ENCODE measurements at regions not wholly inside any gene's neighbourhood (a gene's known extent, or its start where the extent isn't known, plus 50 kb on each side); places are given as distances from the start of the nearest gene placed in this dataset.

- no peak for DNase-seq (ENCODE audit: low read depth, low spot score)
- Histone ChIP-seq H3K36me3 (ENCODE audit: control insufficient read depth in 2 of 2, extremely low read depth in 1 of 2, insufficient read depth in 2 of 2, low read length in 2 of 2) (no peaks in the 10 kb centered on the region), H3K9me3 (replicated peaks; ENCODE audit: control insufficient read depth, insufficient read depth, low read length) (peaks cover 5% of the 10 kb centered on the region), H3K9me1 (replicated peaks; ENCODE audit: control insufficient read depth, extremely low read depth, insufficient read depth, low read length) (no peaks in the 10 kb centered on the region), H3K27ac (ENCODE audit: insufficient read depth, low read depth, low read length) (no peak overlapping the region), H4K20me1 (replicated peaks; ENCODE audit: control insufficient read depth, extremely low read depth, insufficient read depth, low read length) (no peaks in the 10 kb centered on the region), H3K4me2 (ENCODE audit: insufficient read depth, low read length) (no peak overlapping the region), H3K79me2 (ENCODE audit: control insufficient read depth, insufficient read depth, low read length) (no peaks in the 10 kb centered on the region), H2AFZ (ENCODE audit: low read depth, low read length) (no peak overlapping the region), H3K9ac (replicated peaks; ENCODE audit: extremely low read depth, insufficient read depth, low read length) (no peak overlapping the region), H3K4me3 (replicated peaks in 1 of 3; ENCODE audit: insufficient read depth in 1 of 3, low read depth in 1 of 3, low read length in 3 of 3) (no peak overlapping the region), H3K27me3 (ENCODE audit: control insufficient read depth in 2 of 2, insufficient read depth in 2 of 2, low read length in 2 of 2) (no peaks in the 10 kb centered on the region), H3K4me1 (ENCODE audit: control insufficient read depth, extremely low read depth, insufficient read depth, low read length) (no peaks in the 10 kb centered on the region)
- POLR2A ChIA-PET: no interaction called here
- no peak for FAIRE-seq
- no TSS peak for BruUV-seq (replicated peaks)
- intact Hi-C loops (cut with micrococcal nuclease): no loop called here
- CTCF ChIA-PET: no interaction called here
- TF ChIP-seq FOS (IDR thresholded peaks at IDR 0.05; ENCODE audit: borderline replicate concordance, insufficient read depth, low read length) (no peak), EZH2 (IDR thresholded peaks at IDR 0.05; ENCODE audit: borderline replicate concordance, low read depth, low read length, severe bottlenecking) (no peak), MYC (IDR thresholded peaks at IDR 0.05; ENCODE audit: low read depth, low read length) (no peak)
- dilution Hi-C loops (cut with MboI; ENCODE audit: extremely low pct_ligation_motif_present, low sequenced_read_pairs): no loop called here
Observed at GRCh38 chr6:66858196-66858595, 1151.2 kb upstream of the EYS start.

GRCh38 chr6:66854014-66854413, 1147.0 kb upstream of the EYS start:
- Histone ChIP-seq H3K79me2 (ENCODE audit: control insufficient read depth, insufficient read depth, low read length) (no peaks in the 10 kb centered on the region), H3K9ac (replicated peaks; ENCODE audit: extremely low read depth, insufficient read depth, low read length) (no peak overlapping the region), H4K20me1 (replicated peaks; ENCODE audit: control insufficient read depth, extremely low read depth, insufficient read depth, low read length) (no peaks in the 10 kb centered on the region), H3K9me1 (replicated peaks; ENCODE audit: control insufficient read depth, extremely low read depth, insufficient read depth, low read length) (no peaks in the 10 kb centered on the region), H3K27ac (ENCODE audit: insufficient read depth, low read depth, low read length) (no peak overlapping the region), H3K4me2 (ENCODE audit: insufficient read depth, low read length) (no peak overlapping the region), H3K4me3 (replicated peaks in 1 of 3; ENCODE audit: insufficient read depth in 1 of 3, low read depth in 1 of 3, low read length in 3 of 3) (no peak overlapping the region), H3K36me3 (ENCODE audit: control insufficient read depth in 2 of 2, extremely low read depth in 1 of 2, insufficient read depth in 2 of 2, low read length in 2 of 2) (no peaks in the 10 kb centered on the region), H2AFZ (ENCODE audit: low read depth, low read length) (no peak overlapping the region), H3K27me3 (ENCODE audit: control insufficient read depth in 2 of 2, insufficient read depth in 2 of 2, low read length in 2 of 2) (no peaks in the 10 kb centered on the region), H3K4me1 (ENCODE audit: control insufficient read depth, extremely low read depth, insufficient read depth, low read length) (no peaks in the 10 kb centered on the region), H3K9me3 (replicated peaks; ENCODE audit: control insufficient read depth, insufficient read depth, low read length) (peaks cover 5% of the 10 kb centered on the region)
- BruUV-seq (replicated peaks): no TSS peak
- ChIA-PET POLR2A (no interaction called here), CTCF (no interaction called here)
- intact Hi-C loops (cut with micrococcal nuclease) (no loop called here), dilution Hi-C loops (cut with MboI; ENCODE audit: extremely low pct_ligation_motif_present, low sequenced_read_pairs) (no loop called here)
- DNase-seq (ENCODE audit: low read depth, low spot score) (no peak), FAIRE-seq (no peak)
- TF ChIP-seq EZH2 (IDR thresholded peaks at IDR 0.05; ENCODE audit: borderline replicate concordance, low read depth, low read length, severe bottlenecking) (no peak), POLR2A (IDR thresholded peaks at IDR 0.05; ENCODE audit: low read depth, low read length) (no peak), FOS (IDR thresholded peaks at IDR 0.05; ENCODE audit: borderline replicate concordance, insufficient read depth, low read length) (no peak), GATA2 (IDR thresholded peaks at IDR 0.05; ENCODE audit: insufficient read depth, insufficient read length, low read depth, low read length) (no peak), POLR2AphosphoS5 (IDR thresholded peaks at IDR 0.05; ENCODE audit: insufficient read depth, low read depth, low read length) (no peak), MAX (IDR thresholded peaks at IDR 0.05; ENCODE audit: insufficient read depth, insufficient read length) (no peak), MYC (IDR thresholded peaks at IDR 0.05; ENCODE audit: low read depth, low read length) (no peak), JUN (IDR thresholded peaks at IDR 0.05; ENCODE audit: borderline replicate concordance, insufficient read depth, insufficient read length, low read depth) (no peak)
- TF ChIP-seq, protein P1, sequence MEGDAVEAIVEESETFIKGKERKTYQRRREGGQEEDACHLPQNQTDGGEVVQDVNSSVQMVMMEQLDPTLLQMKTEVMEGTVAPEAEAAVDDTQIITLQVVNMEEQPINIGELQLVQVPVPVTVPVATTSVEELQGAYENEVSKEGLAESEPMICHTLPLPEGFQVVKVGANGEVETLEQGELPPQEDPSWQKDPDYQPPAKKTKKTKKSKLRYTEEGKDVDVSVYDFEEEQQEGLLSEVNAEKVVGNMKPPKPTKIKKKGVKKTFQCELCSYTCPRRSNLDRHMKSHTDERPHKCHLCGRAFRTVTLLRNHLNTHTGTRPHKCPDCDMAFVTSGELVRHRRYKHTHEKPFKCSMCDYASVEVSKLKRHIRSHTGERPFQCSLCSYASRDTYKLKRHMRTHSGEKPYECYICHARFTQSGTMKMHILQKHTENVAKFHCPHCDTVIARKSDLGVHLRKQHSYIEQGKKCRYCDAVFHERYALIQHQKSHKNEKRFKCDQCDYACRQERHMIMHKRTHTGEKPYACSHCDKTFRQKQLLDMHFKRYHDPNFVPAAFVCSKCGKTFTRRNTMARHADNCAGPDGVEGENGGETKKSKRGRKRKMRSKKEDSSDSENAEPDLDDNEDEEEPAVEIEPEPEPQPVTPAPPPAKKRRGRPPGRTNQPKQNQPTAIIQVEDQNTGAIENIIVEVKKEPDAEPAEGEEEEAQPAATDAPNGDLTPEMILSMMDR (IDR thresholded peaks at IDR 0.05; ENCODE audit: extremely low read depth in 1 of 2, insufficient read depth in 1 of 2, low read depth in 1 of 2, low read length in 2 of 2): no peak

Data from endothelial cell of umbilical vein (primary cell).